Astrocyte (in vitro differentiated cells and primary cell): ENCODE measurements at regions not wholly inside any gene's neighbourhood (a gene's known extent, or its start where the extent isn't known, plus 50 kb on each side); places are given as distances from the start of the nearest gene placed in this dataset.
"Not testable (repeated sequence)": the region's sequence is repeated elsewhere in the genome, so short reads cannot be mapped to it uniquely, and the experiment has no call there.

Experiments used
- DNase-seq: peaks from one replicate; pipeline ENCODE4 v3.0.0-alpha.2; 2010; ENCODE audit warnings: low read depth
- FAIRE-seq: peaks from 2 replicates; lab custom pipeline; 2011; peaks lifted over from hg19 to GRCh38; lab: Jason Lieb, UNC
- H2AFZ ChIP-seq: 2 replicates; pipeline ENCODE4 v1.6.0; 2012; ENCODE audit warnings: low read depth, low read length, inconsistent platforms
- H3K27ac ChIP-seq: 2 replicates; pipeline ENCODE4 v1.5.1; 2011; ENCODE audit warnings: low read depth, low read length, inconsistent platforms
- H3K27me3 ChIP-seq: 2 replicates; pipeline ENCODE4 v1.6.0; 2011; ENCODE audit warnings: low read length, inconsistent platforms; ENCODE audit not compliant: insufficient read depth
- H3K36me3 ChIP-seq: 2 replicates; pipeline ENCODE4 v1.5.1; 2011; ENCODE audit warnings: low read length, inconsistent platforms; ENCODE audit not compliant: insufficient read depth
- H3K4me1 ChIP-seq: 2 replicates; pipeline ENCODE4 v1.5.1; 2011; ENCODE audit warnings: low read length, inconsistent platforms; ENCODE audit not compliant: insufficient read depth
- H3K4me2 ChIP-seq: 2 replicates; pipeline ENCODE4 v1.6.0; 2012; ENCODE audit warnings: low read length, inconsistent platforms
- H3K4me3 ChIP-seq: 2 replicates; pipeline ENCODE4 v1.5.1; 2011; ENCODE audit warnings: low read depth, mild to moderate bottlenecking, low read length, inconsistent platforms; ENCODE audit not compliant: insufficient read depth
- H3K79me2 ChIP-seq: 2 replicates; pipeline ENCODE4 v1.6.0; 2012; ENCODE audit warnings: mild to moderate bottlenecking, low read length, inconsistent platforms; ENCODE audit not compliant: insufficient read depth
- H3K9ac ChIP-seq: 2 replicates; pipeline ENCODE4 v1.6.0; 2012; ENCODE audit warnings: mild to moderate bottlenecking, low read length, inconsistent platforms
- H3K9me3 ChIP-seq: 2 replicates; pipeline ENCODE4 v1.5.1; 2012; ENCODE audit warnings: low read depth, mild to moderate bottlenecking, low read length, inconsistent platforms; ENCODE audit not compliant: insufficient read depth
- H4K20me1 ChIP-seq: 2 replicates; pipeline ENCODE4 v1.6.0; 2012; ENCODE audit warnings: low read length, inconsistent platforms; ENCODE audit not compliant: insufficient read depth
- H3K27ac Mint-ChIP-seq: one replicate; pipeline ENCODE4 v1.8.0; 2021; ENCODE audit warnings: mild to moderate bottlenecking, mixed read lengths; ENCODE audit not compliant: unreplicated experiment
- H3K27me3 Mint-ChIP-seq: one replicate; pipeline ENCODE4 v1.8.0; 2021; ENCODE audit warnings: low read depth, mixed read lengths; ENCODE audit not compliant: unreplicated experiment
- H3K36me3 Mint-ChIP-seq: one replicate; pipeline ENCODE4 v1.8.0; 2021; ENCODE audit warnings: low read depth, mixed read lengths; ENCODE audit not compliant: unreplicated experiment
- H3K4me1 Mint-ChIP-seq: one replicate; pipeline ENCODE4 v1.8.0; 2021; ENCODE audit warnings: low read depth, mixed read lengths; ENCODE audit not compliant: unreplicated experiment
- H3K4me3 Mint-ChIP-seq: one replicate; pipeline ENCODE4 v1.8.0; 2021; ENCODE audit warnings: mild to moderate bottlenecking, moderate library complexity, mixed read lengths; ENCODE audit not compliant: unreplicated experiment
- H3K9me3 Mint-ChIP-seq: one replicate; pipeline ENCODE4 v1.8.0; 2021; ENCODE audit warnings: mild to moderate bottlenecking, mixed read lengths; ENCODE audit not compliant: unreplicated experiment
- CTCF ChIP-seq: IDR thresholded peaks from 2 replicates; pipeline ENCODE4 v1.5.1; 2011; ENCODE audit warnings: low read depth, mild to moderate bottlenecking, inconsistent platforms, low read length, moderate library complexity; ENCODE audit not compliant: insufficient read depth
- EZH2 ChIP-seq: IDR thresholded peaks from 2 replicates; pipeline ENCODE4 v1.6.1; 2012; ENCODE audit warnings: mild to moderate bottlenecking, low read length, inconsistent platforms; ENCODE audit not compliant: insufficient read depth

DNA sequence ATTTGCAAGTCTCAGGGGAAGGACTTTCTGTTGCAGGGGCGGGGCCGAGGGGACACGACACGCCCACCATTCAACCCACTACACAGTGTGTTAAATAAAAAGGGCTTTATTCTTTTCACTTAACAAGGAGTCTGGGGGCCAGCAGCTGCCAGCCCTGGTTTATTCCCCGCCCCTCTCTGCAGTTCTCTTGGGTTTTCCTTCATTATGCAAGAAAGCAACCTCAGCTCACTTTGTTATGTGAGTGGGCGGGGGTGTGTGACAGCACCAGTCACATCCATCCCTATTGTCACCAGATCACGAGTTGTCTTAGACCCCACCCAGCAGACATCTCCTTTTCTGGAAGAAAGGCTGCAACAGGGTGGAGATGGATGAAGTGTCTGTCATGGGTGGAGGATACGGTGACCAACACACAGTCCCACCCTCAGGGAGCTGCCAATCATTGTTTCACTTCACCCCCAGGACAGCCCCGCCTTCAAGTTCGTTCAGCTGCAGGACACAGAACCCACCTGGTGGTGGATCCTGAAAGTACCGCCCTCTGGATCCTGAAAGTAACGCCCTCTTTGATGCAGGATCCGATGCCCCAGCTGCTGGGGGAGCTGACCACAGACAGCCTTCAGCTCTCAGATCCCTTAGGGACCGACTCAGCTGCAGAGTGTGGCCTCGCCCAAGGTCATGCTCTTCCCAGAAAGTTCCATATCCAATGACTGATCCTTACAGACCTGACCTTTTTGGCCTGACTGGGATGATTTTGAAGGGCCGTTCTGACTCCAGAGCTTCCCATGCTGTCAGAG lies 79.6 kb downstream of the SMIM20 start:
- no peaks in the 10 kb centered on the region for H3K36me3 Mint-ChIP-seq
- H3K4me3 Mint-ChIP-seq: no peak overlapping the region
- Histone ChIP-seq H3K9ac (no peak overlapping the region), H3K27ac (no peak overlapping the region), H3K79me2 (no peaks in the 10 kb centered on the region), H3K27me3 (no peaks in the 10 kb centered on the region), H3K4me1 (no peaks in the 10 kb centered on the region), H3K4me3 (no peak overlapping the region), H2AFZ (no peak overlapping the region), H4K20me1 (no peaks in the 10 kb centered on the region), H3K36me3 (no peaks in the 10 kb centered on the region), H3K9me3 (no peaks in the 10 kb centered on the region), H3K4me2 (no peak overlapping the region)
- no peak for TF ChIP-seq EZH2
- no peak for TF ChIP-seq CTCF
- H3K9me3 Mint-ChIP-seq: no peaks in the 10 kb centered on the region
- H3K27ac Mint-ChIP-seq: no peak overlapping the region
- H3K27me3 Mint-ChIP-seq: peaks cover 3% of the 10 kb centered on the region
- DNase-seq (peak; percentile 35), FAIRE-seq (no peak)
- peaks cover 2% of the 10 kb centered on the region for H3K4me1 Mint-ChIP-seq

DNA sequence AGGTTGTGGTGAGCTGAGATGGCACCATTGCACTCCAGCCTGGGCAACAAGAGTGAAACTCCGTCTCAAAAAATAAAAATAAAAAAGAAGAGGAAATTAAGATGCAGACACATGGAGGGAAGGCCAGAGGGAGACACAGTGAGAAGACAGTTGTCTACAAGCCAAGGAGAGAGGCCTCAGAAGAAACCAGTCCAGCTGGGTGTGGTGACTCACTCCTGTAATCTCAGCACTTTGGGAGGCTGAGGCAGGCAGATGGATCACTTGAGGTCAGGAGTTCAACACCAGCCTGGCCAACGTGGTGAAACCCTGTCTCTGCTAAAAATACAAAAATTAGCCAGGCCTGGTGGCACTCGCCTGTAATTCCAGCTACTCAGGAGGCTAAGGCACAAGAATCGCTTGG lies 80.6 kb downstream of the SMIM20 start:
- not testable (repeated sequence) for H3K4me2 ChIP-seq, FAIRE-seq

DNA sequence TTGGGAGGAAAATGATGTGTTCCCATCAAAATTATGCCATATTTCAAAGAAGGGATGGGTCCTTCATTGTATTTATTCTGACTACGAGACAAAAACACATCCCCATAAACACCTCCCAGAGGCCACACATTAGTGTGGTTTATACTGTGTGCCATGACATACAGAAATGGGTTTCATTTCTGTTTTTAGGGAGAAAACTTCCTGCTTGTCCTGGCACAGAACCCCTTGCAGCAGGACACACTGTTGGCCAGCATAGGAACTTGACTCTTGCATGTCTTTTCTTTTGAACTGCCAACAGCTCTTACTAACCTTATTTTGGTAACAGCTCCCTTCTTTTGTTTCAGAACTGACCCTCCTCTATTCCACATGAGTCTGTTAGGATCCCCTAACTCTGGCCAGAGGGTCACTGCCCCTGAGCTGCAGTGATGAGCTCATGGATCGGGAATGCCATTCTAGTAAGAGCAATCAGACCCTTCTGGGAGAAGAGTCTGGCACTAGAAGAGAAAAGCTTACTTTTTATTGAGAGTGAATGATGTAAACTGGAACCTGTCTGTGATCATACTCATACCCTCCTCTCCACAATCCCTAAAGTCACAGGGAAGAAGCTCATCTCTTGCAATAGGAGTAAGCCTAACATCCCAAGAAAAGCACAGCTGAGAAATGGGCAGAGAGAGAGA lies 86.4 kb downstream of the SMIM20 start:
- Histone ChIP-seq H3K27ac (no peak overlapping the region), H4K20me1 (no peaks in the 10 kb centered on the region), H2AFZ (no peak overlapping the region), H3K4me3 (no peak overlapping the region), H3K4me2 (no peak overlapping the region), H3K4me1 (peaks cover 5% of the 10 kb centered on the region), H3K79me2 (no peaks in the 10 kb centered on the region), H3K36me3 (no peaks in the 10 kb centered on the region), H3K27me3 (peaks cover 6% of the 10 kb centered on the region), H3K9me3 (no peaks in the 10 kb centered on the region), H3K9ac (no peak overlapping the region)
- DNase-seq: peak; percentile 25
- peaks cover 2% of the 10 kb centered on the region for H3K9me3 Mint-ChIP-seq
- H3K4me1 Mint-ChIP-seq: peaks cover 14% of the 10 kb centered on the region
- no peak overlapping the region for H3K4me3 Mint-ChIP-seq
- FAIRE-seq: no peak
- no peaks in the 10 kb centered on the region for H3K36me3 Mint-ChIP-seq
- peaks cover 3% of the 10 kb centered on the region for H3K27me3 Mint-ChIP-seq
- H3K27ac Mint-ChIP-seq: peak overlapping the region; percentile 89
- TF ChIP-seq CTCF (no peak), EZH2 (no peak)

More for the DNA sequence above, 80.6 kb downstream of the SMIM20 start:
- H3K36me3 Mint-ChIP-seq, H3K27me3 Mint-ChIP-seq, H3K4me1 ChIP-seq, H2AFZ ChIP-seq, H3K27me3 ChIP-seq, H3K27ac Mint-ChIP-seq, H3K9me3 Mint-ChIP-seq, H3K27ac ChIP-seq, H3K9ac ChIP-seq, H3K4me3 Mint-ChIP-seq, H3K4me1 Mint-ChIP-seq, H3K9me3 ChIP-seq, H3K4me3 ChIP-seq, H3K36me3 ChIP-seq, H3K79me2 ChIP-seq, H4K20me1 ChIP-seq: not testable (repeated sequence)
- peak; percentile 81 for DNase-seq
